HG02943 (cell line): ENCODE measurements at regions not wholly inside any gene's neighbourhood (a gene's known extent, or its start where the extent isn't known, plus 50 kb on each side); places are given as distances from the start of the nearest gene placed in this dataset.

ENCODE experiments used
- ATAC-seq: cut with Tn5 transposase; IDR thresholded peaks from one replicate; pipeline ENCODE4 v1.9.1; 2021; ENCODE audit warnings: mild to moderate bottlenecking, low read depth, moderate library complexity; ENCODE audit not compliant: unreplicated experiment

GRCh38 chr3:182375916-182376315 lies 417.4 kb upstream of the ATP11B start:
- ATAC-seq: no peak

DNA sequence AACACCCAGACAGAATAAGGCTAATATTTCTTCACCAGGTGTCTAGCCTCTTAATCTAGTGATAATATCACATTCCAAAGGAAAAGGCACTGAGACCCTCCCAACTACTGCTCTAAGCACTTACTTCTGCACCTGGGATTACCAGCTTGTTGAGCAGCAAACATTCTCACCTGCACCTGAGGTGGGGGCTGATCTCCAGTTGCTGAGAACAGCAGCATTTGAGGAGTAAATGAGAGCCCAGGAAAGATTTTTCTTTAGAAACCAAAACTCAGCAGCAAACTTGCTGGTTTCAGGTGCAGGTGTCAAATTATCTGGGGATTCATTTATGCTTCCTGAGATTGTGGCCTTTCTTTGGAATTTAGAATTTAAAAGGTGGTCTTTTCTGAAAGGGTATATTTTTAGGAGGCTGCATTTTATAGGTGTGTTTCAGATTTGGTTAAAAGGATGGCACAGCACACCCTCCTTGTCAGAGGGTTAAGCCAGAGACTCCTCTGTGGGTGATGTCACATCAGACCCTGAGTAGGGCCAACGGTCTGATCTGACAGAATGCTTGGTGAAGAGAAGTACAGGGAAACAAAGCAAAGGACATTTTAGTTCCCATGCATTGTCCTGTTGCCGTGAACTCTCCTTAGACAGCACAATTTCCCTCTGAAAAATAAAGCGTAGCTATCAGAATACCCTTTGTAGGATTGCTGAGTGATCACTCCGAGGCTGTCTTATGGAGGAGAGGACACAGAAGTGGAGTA lies 411.0 kb upstream of the ATP11B start:
- no peak for ATAC-seq

DNA sequence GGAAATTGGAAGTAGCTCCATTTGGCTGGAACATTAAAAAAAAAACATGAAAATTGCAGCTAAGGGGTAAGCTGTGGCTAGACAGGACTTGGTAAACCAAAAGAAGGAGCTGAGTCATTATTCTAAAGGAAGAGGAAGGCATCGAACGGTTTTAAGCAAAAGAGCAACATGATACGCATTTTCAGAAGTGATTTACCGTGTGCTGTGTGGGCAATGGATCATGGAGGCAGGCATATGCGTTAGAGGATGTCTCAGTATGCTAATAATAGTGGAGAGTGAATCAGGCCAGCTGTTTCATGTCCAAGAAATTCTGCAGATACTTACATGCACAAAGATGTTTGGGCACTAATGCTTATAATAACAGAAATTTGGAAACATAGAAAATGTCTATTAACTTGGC lies 409.1 kb upstream of the ATP11B start:
- no peak for ATAC-seq

DNA sequence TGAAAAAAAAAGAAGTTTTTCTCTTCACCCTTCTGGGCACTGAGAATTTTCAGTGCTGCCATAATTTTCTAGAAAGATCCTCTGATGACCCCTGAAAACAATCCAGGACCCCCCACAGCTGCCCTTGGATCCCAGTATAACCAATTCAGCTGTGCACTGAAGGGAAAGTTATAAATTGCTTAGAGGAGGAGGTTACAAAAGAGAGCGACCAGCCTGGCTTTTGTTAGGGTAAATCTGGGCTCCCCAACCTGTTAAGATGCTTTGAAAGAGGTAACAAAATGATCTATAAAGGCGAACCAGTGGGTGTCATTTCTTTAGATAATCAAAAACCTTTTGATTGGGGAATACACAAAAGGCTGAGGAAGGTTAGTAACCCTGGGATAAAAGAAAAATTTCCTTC lies 407.9 kb upstream of the ATP11B start:
- ATAC-seq: no peak

GRCh38 chr3:182388506-182388905 lies 404.8 kb upstream of the ATP11B start:
- ATAC-seq: no peak

- no peak for ATAC-seq
These were observed 404.1 kb upstream of the ATP11B start for GRCh38 chr3:182389071-182389815.

DNA sequence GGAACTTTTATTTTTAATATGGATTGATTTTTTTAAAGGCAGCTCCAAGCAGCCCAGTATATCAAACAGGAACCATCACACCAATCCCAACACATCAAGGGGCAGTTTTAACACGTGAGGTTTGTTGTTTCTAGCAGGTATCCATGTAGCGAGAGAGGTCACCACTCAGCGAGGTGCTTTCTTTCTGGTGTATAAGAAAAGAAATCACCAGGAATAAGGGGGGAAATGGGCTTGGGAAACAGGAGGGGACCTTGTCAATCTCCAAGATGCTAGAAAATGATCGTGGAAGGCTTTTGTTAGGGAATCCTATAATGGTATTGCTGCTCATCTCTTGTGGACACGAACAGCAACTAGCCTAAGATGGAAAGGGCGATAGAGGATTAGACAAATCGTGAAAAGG lies 402.9 kb upstream of the ATP11B start:
- ATAC-seq: no peak

DNA sequence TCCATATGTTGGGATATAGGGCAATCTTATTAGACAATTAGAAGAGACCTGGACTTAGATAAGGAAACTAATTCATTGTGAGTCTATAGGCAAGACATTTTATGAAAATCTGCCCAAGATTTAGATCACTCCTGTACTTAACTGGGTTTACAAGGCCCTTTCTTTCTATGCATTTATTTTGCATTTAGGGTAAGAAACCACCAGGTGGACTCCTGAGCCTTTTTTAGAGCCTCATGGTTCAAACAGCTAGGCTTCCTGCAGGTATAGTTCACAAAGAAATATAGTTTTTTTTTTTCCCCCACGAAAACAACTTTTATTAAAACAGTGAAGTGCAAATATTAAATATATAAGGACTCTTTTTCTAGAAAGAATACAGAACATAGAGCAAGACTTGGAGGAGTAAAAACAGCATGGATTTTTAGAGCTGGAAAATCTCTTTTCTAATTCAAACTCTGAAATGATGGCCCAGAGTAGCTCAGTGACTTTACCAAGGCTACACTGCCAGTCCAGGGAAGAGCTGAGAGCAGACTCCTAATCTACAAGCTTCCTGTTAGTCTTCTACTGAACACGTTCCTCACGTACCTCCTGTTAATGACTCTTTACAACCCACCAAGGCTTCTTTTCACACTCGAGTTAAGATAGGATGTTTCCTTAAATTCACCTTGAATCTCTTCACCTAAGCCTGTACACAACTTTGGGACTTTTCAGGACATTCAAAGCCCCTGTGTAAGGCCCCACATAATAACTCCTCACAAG lies 400.9 kb upstream of the ATP11B start:
- ATAC-seq: no peak

- ATAC-seq: no peak
These were observed 400.2 kb upstream of the ATP11B start for GRCh38 chr3:182393151-182393550.

DNA sequence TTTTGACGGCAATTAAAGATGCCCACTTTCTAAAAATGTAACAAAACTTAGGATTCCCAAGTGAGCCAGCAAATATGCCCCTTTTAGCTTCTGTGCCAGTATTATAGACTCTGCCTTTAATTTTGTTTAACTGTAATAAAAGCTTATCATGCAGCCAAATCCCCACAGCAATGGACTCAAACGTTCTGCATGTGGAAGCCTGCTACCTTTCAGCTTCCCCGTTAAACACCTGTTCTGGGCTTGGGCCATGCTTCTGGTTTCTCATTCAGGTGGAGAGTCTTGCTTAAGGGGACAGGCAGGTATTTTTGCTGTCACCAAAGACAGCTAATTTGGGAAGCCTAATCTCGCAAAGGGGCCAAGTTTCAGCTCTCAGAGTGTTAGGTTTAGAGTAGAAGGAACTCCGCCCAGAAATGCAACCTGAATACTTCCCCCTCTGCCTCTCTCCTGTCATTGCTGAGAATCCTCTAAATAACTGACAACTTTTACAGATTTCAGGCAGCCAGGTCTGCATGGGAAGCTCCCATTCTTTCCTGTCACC lies 399.4 kb upstream of the ATP11B start:
- ATAC-seq: no peak

DNA sequence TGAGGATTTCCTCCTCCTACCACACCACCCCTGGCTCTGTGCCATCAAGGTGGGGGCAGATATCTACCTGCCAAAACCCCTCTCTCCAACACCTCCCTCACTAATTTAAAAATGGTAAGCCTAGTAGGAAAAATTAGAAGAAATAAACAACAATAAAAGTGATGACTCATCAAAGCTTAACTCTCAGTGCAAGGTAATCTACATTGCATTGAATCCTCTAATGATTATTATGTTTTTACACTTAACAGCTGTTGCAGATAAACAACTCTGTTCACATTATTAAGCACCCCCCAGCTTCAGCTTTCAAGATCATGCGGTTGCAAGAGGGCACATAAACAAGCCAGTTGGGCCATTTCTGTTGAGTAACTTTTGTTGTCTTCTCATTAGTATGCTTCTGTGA lies 396.1 kb upstream of the ATP11B start:
- ATAC-seq: no peak

DNA sequence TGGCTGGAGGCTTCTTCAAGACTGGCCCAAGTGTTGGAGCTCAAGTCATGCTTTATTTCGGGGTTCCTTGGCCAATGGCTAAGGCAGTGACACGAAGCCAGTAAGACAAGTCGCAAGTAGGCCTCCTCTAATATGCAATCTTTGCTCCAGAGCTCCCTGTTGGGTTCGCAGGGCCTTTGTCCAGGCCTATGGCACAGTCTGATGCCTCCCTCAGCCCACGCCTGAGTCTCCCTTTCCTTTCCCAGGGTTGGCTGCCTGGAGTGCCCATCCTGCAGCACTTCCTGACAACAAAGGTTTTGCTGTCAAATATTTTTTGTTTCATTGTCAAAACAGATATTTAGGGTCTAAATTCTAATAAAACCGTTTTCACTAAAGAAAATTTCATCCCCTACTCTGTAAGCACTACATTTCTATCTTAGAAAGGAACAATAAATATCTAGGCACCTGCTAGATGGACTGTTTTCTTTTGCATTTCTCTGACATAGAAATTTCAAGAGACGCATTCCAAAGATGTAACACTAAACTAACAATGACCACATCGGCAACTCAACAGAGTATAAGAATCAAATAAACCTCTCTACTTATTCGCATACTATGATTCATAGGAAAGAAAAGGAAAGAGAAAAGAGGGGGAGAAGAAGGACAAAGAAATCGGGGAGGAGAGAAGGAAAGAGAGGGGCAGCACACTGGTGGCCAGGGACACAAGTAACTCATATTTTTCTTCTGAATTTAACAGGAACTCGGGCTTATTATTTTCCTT lies 393.1 kb upstream of the ATP11B start:
- no peak for ATAC-seq

DNA sequence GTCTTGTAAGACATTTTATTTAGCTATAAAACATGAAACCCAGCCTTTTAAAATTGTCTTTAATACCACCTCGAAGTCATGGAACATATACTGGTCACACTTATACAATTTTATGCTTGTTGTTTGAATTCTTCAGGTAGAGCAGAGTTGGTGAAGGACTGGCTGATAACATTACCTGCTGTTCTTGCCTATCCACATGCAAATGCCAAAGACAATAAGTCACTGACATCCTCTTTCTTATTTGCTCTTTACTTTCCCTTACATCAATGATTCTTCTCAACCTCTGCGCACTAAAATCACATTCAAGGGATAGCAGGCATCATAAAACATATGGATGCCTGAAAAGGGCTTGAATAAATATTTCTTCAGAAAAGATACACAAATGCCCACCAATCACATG lies 392.5 kb upstream of the ATP11B start:
- no peak for ATAC-seq

DNA sequence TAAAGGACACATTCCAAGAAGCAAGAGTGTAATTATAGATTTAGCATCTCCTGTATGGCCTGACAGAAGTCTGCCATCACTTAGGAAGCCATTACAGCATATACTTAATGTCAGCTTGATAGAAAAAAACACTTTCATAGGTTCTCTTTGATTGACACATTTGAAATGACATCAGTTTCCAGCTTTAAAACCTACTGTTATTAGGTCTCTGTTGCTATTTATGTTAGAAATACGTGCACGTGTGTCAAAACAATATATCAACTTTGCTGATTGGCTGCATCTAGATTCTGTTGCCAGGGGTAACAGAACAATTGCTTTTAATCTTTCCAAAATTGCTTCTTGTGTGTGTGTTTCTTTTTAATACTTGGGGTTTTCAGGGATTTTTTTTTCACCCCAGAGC lies 389.3 kb upstream of the ATP11B start:
- no peak for ATAC-seq

- ATAC-seq: no peak
These were observed 387.5 kb upstream of the ATP11B start for GRCh38 chr3:182405759-182406158.

- ATAC-seq: no peak
These were observed 386.5 kb upstream of the ATP11B start for GRCh38 chr3:182406786-182407185.

DNA sequence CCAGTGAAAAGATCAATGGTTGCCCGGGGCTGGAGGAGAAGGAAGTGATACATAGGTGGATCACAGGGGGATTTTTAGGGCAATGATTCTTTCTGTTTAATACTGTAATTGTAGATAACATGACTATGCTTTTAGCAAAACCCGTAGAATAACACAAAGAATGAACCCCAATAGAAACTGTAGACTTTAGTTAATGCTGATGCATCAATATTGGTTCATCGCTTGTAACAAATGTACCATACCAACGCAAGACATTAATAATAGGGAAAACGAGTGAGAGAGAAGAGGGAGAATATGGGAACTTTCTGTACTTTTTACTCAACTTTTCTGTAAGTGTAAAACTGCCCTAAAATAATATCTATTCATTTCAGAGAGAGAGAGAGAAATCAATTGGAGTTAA lies 383.3 kb upstream of the ATP11B start:
- ATAC-seq: no peak

- no peak for ATAC-seq
These were observed 381.2 kb upstream of the ATP11B start for GRCh38 chr3:182412066-182412465.

GRCh38 chr3:182413061-182413460 lies 380.2 kb upstream of the ATP11B start:
- no peak for ATAC-seq

- no peak for ATAC-seq
These were observed 379.6 kb upstream of the ATP11B start for GRCh38 chr3:182413682-182414081.
